ENCODE measurements at regions not wholly inside any gene's neighbourhood (a gene's known extent, or its start where the extent isn't known, plus 50 kb on each side); places are given as distances from the start of the nearest gene placed in this dataset.

DNA sequence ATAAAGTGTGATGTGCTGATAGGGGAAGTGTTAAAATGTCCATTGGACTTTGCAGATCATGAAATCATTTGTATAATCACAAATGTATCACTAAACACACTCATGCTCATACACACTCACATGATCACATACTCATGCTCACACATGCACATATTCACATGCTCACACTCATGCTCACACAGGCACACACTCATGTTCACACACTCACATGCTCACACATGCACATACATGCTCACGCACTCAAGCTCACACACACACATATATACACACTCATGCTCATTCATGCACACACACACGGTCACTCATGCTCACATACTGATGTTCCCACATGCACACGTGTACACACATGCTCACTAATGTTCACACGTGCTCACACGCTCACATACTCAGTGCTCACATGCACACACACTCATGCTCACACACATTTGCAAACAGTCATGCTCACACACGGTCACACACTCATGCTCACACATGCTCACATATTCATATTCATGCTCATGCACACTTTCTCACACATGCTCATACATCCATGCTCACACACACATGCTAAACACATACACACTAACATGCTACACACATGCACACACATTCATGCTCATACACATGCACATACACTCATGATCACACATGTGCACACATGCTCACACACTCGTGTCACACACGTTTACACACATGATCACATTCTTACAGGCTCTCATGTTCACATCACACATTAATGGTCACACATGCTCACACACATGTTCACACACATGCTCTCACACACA is 116.7 kb upstream of the GJB6 start:
- intact Hi-C loops (cut with DNase I) = no loop called here
- Histone ChIP-seq H3K9me3 (no peaks in the 10 kb centered on the region), H3K4me1 (peaks cover 10 to 30% of the 10 kb centered on the region in 2 donors), H3K4me3 (no peak overlapping the region), H3K27me3 (no peaks in the 10 kb centered on the region), H3K36me3 (no peaks in the 10 kb centered on the region), H3K27ac (no peak overlapping the region)
- DNase-seq = no peak
- ATAC-seq = no peak
- TF ChIP-seq, protein P1, sequence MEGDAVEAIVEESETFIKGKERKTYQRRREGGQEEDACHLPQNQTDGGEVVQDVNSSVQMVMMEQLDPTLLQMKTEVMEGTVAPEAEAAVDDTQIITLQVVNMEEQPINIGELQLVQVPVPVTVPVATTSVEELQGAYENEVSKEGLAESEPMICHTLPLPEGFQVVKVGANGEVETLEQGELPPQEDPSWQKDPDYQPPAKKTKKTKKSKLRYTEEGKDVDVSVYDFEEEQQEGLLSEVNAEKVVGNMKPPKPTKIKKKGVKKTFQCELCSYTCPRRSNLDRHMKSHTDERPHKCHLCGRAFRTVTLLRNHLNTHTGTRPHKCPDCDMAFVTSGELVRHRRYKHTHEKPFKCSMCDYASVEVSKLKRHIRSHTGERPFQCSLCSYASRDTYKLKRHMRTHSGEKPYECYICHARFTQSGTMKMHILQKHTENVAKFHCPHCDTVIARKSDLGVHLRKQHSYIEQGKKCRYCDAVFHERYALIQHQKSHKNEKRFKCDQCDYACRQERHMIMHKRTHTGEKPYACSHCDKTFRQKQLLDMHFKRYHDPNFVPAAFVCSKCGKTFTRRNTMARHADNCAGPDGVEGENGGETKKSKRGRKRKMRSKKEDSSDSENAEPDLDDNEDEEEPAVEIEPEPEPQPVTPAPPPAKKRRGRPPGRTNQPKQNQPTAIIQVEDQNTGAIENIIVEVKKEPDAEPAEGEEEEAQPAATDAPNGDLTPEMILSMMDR (IDR thresholded peaks at IDR 0.05) = no peak

DNA sequence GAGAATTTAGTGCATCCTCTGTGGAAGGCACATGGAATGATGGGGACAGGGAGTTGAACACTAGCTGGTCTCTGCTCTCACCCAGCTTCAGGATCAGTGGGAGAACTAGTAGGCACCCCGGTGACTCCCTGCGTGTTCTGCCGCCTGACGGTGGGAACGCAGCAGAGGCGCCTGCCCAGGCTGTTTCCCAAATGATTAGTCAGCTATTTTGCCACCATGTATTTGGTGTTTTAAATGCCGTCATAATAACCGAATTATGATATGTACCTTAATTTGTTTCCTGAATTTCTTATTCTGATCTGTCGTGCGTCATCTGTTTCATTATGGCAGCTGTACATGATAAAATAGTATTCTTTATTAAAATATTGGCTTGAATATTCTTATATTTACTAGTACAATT is 115.9 kb upstream of the GJB6 start:
- no peak for ATAC-seq

DNA sequence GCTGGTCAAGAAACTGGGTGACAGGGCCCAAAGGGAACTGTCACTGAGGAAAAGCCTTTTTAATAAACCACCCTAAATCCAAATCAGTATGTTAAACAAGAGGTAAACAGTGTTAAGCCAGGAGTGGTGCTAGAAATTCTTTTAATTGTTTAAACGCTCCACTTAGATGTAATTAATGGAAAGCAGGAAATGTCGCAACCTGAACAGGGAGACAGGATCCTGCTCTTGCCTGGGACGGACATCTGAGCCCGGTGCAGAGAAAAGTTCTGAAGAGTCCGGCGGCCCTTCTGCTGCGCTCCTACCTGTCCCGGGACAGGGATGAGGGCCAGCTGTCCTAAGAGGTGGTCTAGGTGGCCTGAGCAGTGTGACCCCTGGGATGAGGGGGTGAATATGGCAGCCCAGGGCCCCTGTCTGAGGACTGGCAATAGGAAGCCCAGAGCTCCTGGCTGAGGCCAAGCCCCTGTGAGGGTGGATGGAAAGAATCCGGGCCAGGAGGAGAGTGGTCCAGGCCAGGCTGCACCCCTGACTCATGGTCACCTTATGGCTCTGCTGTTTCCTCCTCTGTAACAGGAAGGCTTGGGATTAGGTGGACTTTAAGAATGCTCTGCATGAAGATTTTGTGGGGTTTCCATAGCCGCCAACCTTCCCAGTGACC is 112.8 kb upstream of the GJB6 start:
- Histone ChIP-seq H3K27me3 (peaks cover 0 to 4% of the 10 kb centered on the region in 2 donors), H3K27ac (no peak overlapping the region), H3K9me3 (no peaks in the 10 kb centered on the region), H3K36me3 (no peaks in the 10 kb centered on the region), H3K4me3 (no peak overlapping the region), H3K4me1 (peaks cover 0 to 9% of the 10 kb centered on the region in 2 donors)
- intact Hi-C loops (cut with DNase I) = no loop called here
- ATAC-seq (peak; percentile 74), DNase-seq (no peak)
- TF ChIP-seq, protein P1 (IDR thresholded peaks at IDR 0.05) = no peak

More for the DNA sequence above, 115.9 kb upstream of the GJB6 start:
- Histone ChIP-seq H3K27ac (no peak overlapping the region), H3K27me3 (peaks cover 0 to 2% of the 10 kb centered on the region in 2 donors), H3K36me3 (no peaks in the 10 kb centered on the region), H3K4me3 (no peak overlapping the region), H3K4me1 (peaks cover 10 to 26% of the 10 kb centered on the region in 2 donors), H3K9me3 (no peaks in the 10 kb centered on the region)
- no peak for DNase-seq
- intact Hi-C loops (cut with DNase I) = no loop called here
- TF ChIP-seq, protein P1 (IDR thresholded peaks at IDR 0.05) = no peak

DNA sequence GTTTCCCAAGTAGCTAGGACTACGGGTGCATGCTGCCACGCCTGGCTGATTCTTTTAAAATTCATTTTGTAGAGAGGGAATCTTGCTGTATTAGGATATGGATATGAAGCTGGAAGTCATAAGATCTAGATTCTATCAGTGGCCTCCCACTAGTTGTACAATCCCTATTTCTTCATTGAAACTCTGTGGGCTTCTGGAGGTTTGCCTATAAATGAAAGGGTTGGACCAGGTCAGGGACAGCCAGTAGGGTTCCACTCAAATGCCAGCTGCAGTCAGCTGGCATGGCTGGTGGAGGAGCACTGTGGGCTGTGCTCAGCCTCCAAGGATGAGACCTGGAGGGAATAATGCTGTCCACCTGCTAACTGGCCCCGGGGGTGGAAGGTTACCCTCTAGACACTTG is 110.2 kb upstream of the GJB6 start:
- H3K27me3 ChIP-seq = peaks cover 0 to 4% of the 10 kb centered on the region in 2 donors
- ATAC-seq = no peak
- H3K9me3 ChIP-seq = no peaks in the 10 kb centered on the region
- H3K36me3 ChIP-seq = no peaks in the 10 kb centered on the region
- no peak for DNase-seq
- H3K4me3 ChIP-seq = no peak overlapping the region
- TF ChIP-seq, protein P1 (IDR thresholded peaks at IDR 0.05) = no peak
- intact Hi-C loops (cut with DNase I) = no loop called here
- H3K4me1 ChIP-seq = peaks cover 0 to 14% of the 10 kb centered on the region in 2 donors
- no peak overlapping the region for H3K27ac ChIP-seq

DNA sequence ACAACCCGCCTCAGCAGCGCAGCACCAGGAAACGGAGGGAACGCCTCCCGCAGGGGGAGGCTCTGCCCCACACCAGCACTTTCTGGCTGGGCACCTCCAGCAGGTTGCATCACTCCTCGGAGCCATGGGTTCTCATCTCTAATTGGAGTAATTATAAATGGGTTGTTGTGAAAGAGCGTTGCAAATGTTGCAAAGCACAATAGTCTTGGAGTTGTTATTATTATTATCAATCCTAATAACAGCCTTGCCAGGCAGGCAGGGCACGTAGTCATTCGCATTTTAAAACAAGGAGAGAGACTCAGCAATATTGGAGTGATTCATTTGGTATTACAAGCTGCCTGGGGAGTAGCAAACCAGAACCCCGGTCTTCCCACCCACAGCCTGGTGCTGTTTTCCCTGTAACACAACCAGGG is 108.6 kb upstream of the GJB6 start:
- Histone ChIP-seq H3K27me3 (peaks cover 0 to 4% of the 10 kb centered on the region in 2 donors), H3K4me1 (peaks cover 0 to 14% of the 10 kb centered on the region in 2 donors), H3K4me3 (no peak overlapping the region), H3K27ac (no peak overlapping the region), H3K36me3 (no peaks in the 10 kb centered on the region), H3K9me3 (no peaks in the 10 kb centered on the region)
- peak in 2 of 4 donors; percentile 49 to 79 for DNase-seq
- intact Hi-C loops (cut with DNase I) = no loop called here
- ATAC-seq = peak; percentile 74
- TF ChIP-seq, protein P1 (IDR thresholded peaks at IDR 0.05) = no peak
